ENCODE measurements at regions not wholly inside any gene's neighbourhood (a gene's known extent, or its start where the extent isn't known, plus 50 kb on each side); places are given as distances from the start of the nearest gene placed in this dataset.
"Not testable (repeated sequence)": the region's sequence is repeated elsewhere in the genome, so short reads cannot be mapped to it uniquely, and the experiment has no call there.

- H3K36me3 Mint-ChIP-seq (ENCODE audit: low read depth) = no peaks in the 10 kb centered on the region
- no peak overlapping the region for H3K27ac Mint-ChIP-seq
- peaks cover 14% of the 10 kb centered on the region for H3K27me3 Mint-ChIP-seq (ENCODE audit: low read depth)
These were observed 127.5 kb upstream of the DAPK1 start for GRCh38 chr9:87370049-87370685.

GRCh38 chr9:87371795-87372355, 125.8 kb upstream of the DAPK1 start:
- Mint-ChIP-seq H3K27me3 (ENCODE audit: low read depth) (peaks cover 15% of the 10 kb centered on the region), H3K9me3 (no peaks in the 10 kb centered on the region), H3K36me3 (ENCODE audit: low read depth) (no peaks in the 10 kb centered on the region), H3K4me3 (no peak overlapping the region), H3K27ac (no peak overlapping the region), H3K4me1 (ENCODE audit: low read depth) (peaks cover 2% of the 10 kb centered on the region)

More at GRCh38 chr9:87370049-87370685, 127.5 kb upstream of the DAPK1 start:
- Mint-ChIP-seq H3K4me1 (ENCODE audit: low read depth) (peaks cover 2% of the 10 kb centered on the region), H3K9me3 (no peaks in the 10 kb centered on the region), H3K4me3 (no peak overlapping the region)

- H3K4me3 Mint-ChIP-seq = no peak overlapping the region
- no peaks in the 10 kb centered on the region for H3K9me3 Mint-ChIP-seq
- H3K4me1 Mint-ChIP-seq (ENCODE audit: low read depth) = peaks cover 2% of the 10 kb centered on the region
- no peak overlapping the region for H3K27ac Mint-ChIP-seq
- H3K36me3 Mint-ChIP-seq (ENCODE audit: low read depth) = no peaks in the 10 kb centered on the region
- H3K27me3 Mint-ChIP-seq (ENCODE audit: low read depth) = peaks cover 17% of the 10 kb centered on the region
These were observed 125.3 kb upstream of the DAPK1 start for GRCh38 chr9:87372356-87372851.

- H3K9me3 Mint-ChIP-seq; H3K4me3 Mint-ChIP-seq; H3K4me1 Mint-ChIP-seq (ENCODE audit: low read depth); H3K36me3 Mint-ChIP-seq (ENCODE audit: low read depth); H3K27ac Mint-ChIP-seq: not testable (repeated sequence)
- peaks cover 17% of the 10 kb centered on the region for H3K27me3 Mint-ChIP-seq (ENCODE audit: low read depth)
These were observed 123.4 kb upstream of the DAPK1 start for GRCh38 chr9:87374023-87374919.

- Mint-ChIP-seq H3K9me3 (no peaks in the 10 kb centered on the region), H3K4me3 (no peak overlapping the region), H3K36me3 (ENCODE audit: low read depth) (no peaks in the 10 kb centered on the region), H3K27ac (no peak overlapping the region), H3K4me1 (ENCODE audit: low read depth) (peaks cover 2% of the 10 kb centered on the region), H3K27me3 (ENCODE audit: low read depth) (peaks cover 17% of the 10 kb centered on the region)
These were observed 122.1 kb upstream of the DAPK1 start for GRCh38 chr9:87375397-87376073.

GRCh38 chr9:87378676-87379075, 119.0 kb upstream of the DAPK1 start:
- H3K36me3 Mint-ChIP-seq (ENCODE audit: low read depth) = no peaks in the 10 kb centered on the region
- H3K27ac Mint-ChIP-seq = no peak overlapping the region
- H3K4me3 Mint-ChIP-seq = no peak overlapping the region
- no peaks in the 10 kb centered on the region for H3K4me1 Mint-ChIP-seq (ENCODE audit: low read depth)
- no peaks in the 10 kb centered on the region for H3K9me3 Mint-ChIP-seq
- peaks cover 14% of the 10 kb centered on the region for H3K27me3 Mint-ChIP-seq (ENCODE audit: low read depth)

GRCh38 chr9:87379300-87379699, 118.4 kb upstream of the DAPK1 start:
- Mint-ChIP-seq H3K27me3 (ENCODE audit: low read depth) (peaks cover 12% of the 10 kb centered on the region), H3K4me3 (no peak overlapping the region), H3K27ac (no peak overlapping the region), H3K9me3 (no peaks in the 10 kb centered on the region), H3K36me3 (ENCODE audit: low read depth) (no peaks in the 10 kb centered on the region), H3K4me1 (ENCODE audit: low read depth) (no peaks in the 10 kb centered on the region)

- no peaks in the 10 kb centered on the region for H3K4me1 Mint-ChIP-seq (ENCODE audit: low read depth)
- no peaks in the 10 kb centered on the region for H3K9me3 Mint-ChIP-seq
- H3K36me3 Mint-ChIP-seq (ENCODE audit: low read depth) = no peaks in the 10 kb centered on the region
- no peak overlapping the region for H3K27ac Mint-ChIP-seq
- H3K4me3 Mint-ChIP-seq = no peak overlapping the region
- H3K27me3 Mint-ChIP-seq (ENCODE audit: low read depth) = peaks cover 6% of the 10 kb centered on the region
These were observed 116.5 kb upstream of the DAPK1 start for GRCh38 chr9:87381050-87381711.

- H3K27me3 Mint-ChIP-seq (ENCODE audit: low read depth) = peaks cover 3% of the 10 kb centered on the region
- H3K27ac Mint-ChIP-seq = no peak overlapping the region
- H3K4me1 Mint-ChIP-seq (ENCODE audit: low read depth) = no peaks in the 10 kb centered on the region
- H3K36me3 Mint-ChIP-seq (ENCODE audit: low read depth) = no peaks in the 10 kb centered on the region
- no peak overlapping the region for H3K4me3 Mint-ChIP-seq
- H3K9me3 Mint-ChIP-seq = no peaks in the 10 kb centered on the region
These were observed 115.9 kb upstream of the DAPK1 start for GRCh38 chr9:87381746-87382145.

GRCh38 chr9:87382900-87383299, 114.8 kb upstream of the DAPK1 start:
- H3K27ac Mint-ChIP-seq = no peak overlapping the region
- no peaks in the 10 kb centered on the region for H3K36me3 Mint-ChIP-seq (ENCODE audit: low read depth)
- no peak overlapping the region for H3K4me3 Mint-ChIP-seq
- no peaks in the 10 kb centered on the region for H3K4me1 Mint-ChIP-seq (ENCODE audit: low read depth)
- no peaks in the 10 kb centered on the region for H3K9me3 Mint-ChIP-seq
- no peaks in the 10 kb centered on the region for H3K27me3 Mint-ChIP-seq (ENCODE audit: low read depth)

GRCh38 chr9:87383344-87384150, 114.1 kb upstream of the DAPK1 start:
- no peaks in the 10 kb centered on the region for H3K4me1 Mint-ChIP-seq (ENCODE audit: low read depth)
- H3K9me3 Mint-ChIP-seq = no peaks in the 10 kb centered on the region
- no peak overlapping the region for H3K27ac Mint-ChIP-seq
- no peaks in the 10 kb centered on the region for H3K36me3 Mint-ChIP-seq (ENCODE audit: low read depth)
- no peak overlapping the region for H3K4me3 Mint-ChIP-seq
- H3K27me3 Mint-ChIP-seq (ENCODE audit: low read depth) = no peaks in the 10 kb centered on the region

GRCh38 chr9:87386490-87387025, 111.1 kb upstream of the DAPK1 start:
- no peaks in the 10 kb centered on the region for H3K9me3 Mint-ChIP-seq
- no peak overlapping the region for H3K4me3 Mint-ChIP-seq
- no peaks in the 10 kb centered on the region for H3K27me3 Mint-ChIP-seq (ENCODE audit: low read depth)
- no peaks in the 10 kb centered on the region for H3K36me3 Mint-ChIP-seq (ENCODE audit: low read depth)
- H3K4me1 Mint-ChIP-seq (ENCODE audit: low read depth) = no peaks in the 10 kb centered on the region
- H3K27ac Mint-ChIP-seq = no peak overlapping the region

- Mint-ChIP-seq H3K4me3 (no peak overlapping the region), H3K9me3 (no peaks in the 10 kb centered on the region), H3K36me3 (ENCODE audit: low read depth) (no peaks in the 10 kb centered on the region), H3K27ac (no peak overlapping the region), H3K4me1 (ENCODE audit: low read depth) (no peaks in the 10 kb centered on the region), H3K27me3 (ENCODE audit: low read depth) (no peaks in the 10 kb centered on the region)
These were observed 110.2 kb upstream of the DAPK1 start for GRCh38 chr9:87387351-87388011.
